GOT3 (cell line): ENCODE measurements at regions not wholly inside any gene's neighbourhood (a gene's known extent, or its start where the extent isn't known, plus 50 kb on each side); places are given as distances from the start of the nearest gene placed in this dataset.
"Not testable (repeated sequence)": the region's sequence is repeated elsewhere in the genome, so short reads cannot be mapped to it uniquely, and the experiment has no call there.

Source experiments
- DNase-seq: peaks from one replicate; lab custom pipeline; 2025; ENCODE audit warnings: mixed read lengths; lab: John Stamatoyannopoulos, UW

- DNase-seq: no peak
These were observed 139.6 kb downstream of the MYLK4 start for GRCh38 chr6:2611092-2611491.

GRCh38 chr6:2608503-2608902 lies 142.2 kb downstream of the MYLK4 start:
- no peak for DNase-seq

- DNase-seq: no peak
These were observed 150.4 kb downstream of the MYLK4 start for GRCh38 chr6:2600363-2600762.

GRCh38 chr6:2599817-2600216 lies 150.9 kb downstream of the MYLK4 start:
- no peak for DNase-seq

GRCh38 chr6:2598867-2599266 lies 151.9 kb downstream of the MYLK4 start:
- no peak for DNase-seq

GRCh38 chr6:2597991-2598390 lies 152.7 kb downstream of the MYLK4 start:
- no peak for DNase-seq

- DNase-seq: not testable (repeated sequence)
These were observed 153.3 kb downstream of the MYLK4 start for GRCh38 chr6:2597457-2597856.

GRCh38 chr6:2596222-2596621 lies 154.5 kb downstream of the MYLK4 start:
- no peak for DNase-seq

- no peak for DNase-seq
These were observed 155.9 kb downstream of the MYLK4 start for GRCh38 chr6:2594868-2595267.

- DNase-seq: no peak
These were observed 157.6 kb downstream of the MYLK4 start for GRCh38 chr6:2593167-2593566.

- DNase-seq: no peak
These were observed 161.5 kb downstream of the MYLK4 start for GRCh38 chr6:2589171-2589661.

GRCh38 chr6:2583459-2583858 lies 167.3 kb downstream of the MYLK4 start:
- no peak for DNase-seq

GRCh38 chr6:2582268-2582667 lies 168.5 kb downstream of the MYLK4 start:
- no peak for DNase-seq

- DNase-seq: no peak
These were observed 169.1 kb downstream of the MYLK4 start for GRCh38 chr6:2581611-2582010.

- no peak for DNase-seq
These were observed 169.7 kb downstream of the MYLK4 start for GRCh38 chr6:2581011-2581410.

GRCh38 chr6:2579804-2580570 lies 170.7 kb downstream of the MYLK4 start:
- DNase-seq: no peak

- no peak for DNase-seq
These were observed 171.4 kb downstream of the MYLK4 start for GRCh38 chr6:2579241-2579761.

GRCh38 chr6:2578767-2579166 lies 172.0 kb downstream of the MYLK4 start:
- no peak for DNase-seq

- no peak for DNase-seq
These were observed 174.2 kb downstream of the MYLK4 start for GRCh38 chr6:2576499-2576898.

GRCh38 chr6:2575236-2575635 lies 175.5 kb downstream of the MYLK4 start:
- DNase-seq: no peak

- not testable (repeated sequence) for DNase-seq
These were observed 181.3 kb downstream of the MYLK4 start for GRCh38 chr6:2569420-2569819.

- DNase-seq: no peak
These were observed 184.7 kb downstream of the MYLK4 start for GRCh38 chr6:2566048-2566447.

- no peak for DNase-seq
These were observed 185.2 kb downstream of the MYLK4 start for GRCh38 chr6:2565499-2565898.

GRCh38 chr6:2563635-2564034 lies 187.1 kb downstream of the MYLK4 start:
- no peak for DNase-seq
